H1 (cell line): ENCODE measurements at regions not wholly inside any gene's neighbourhood (a gene's known extent, or its start where the extent isn't known, plus 50 kb on each side); places are given as distances from the start of the nearest gene placed in this dataset.

Source experiments
- CHD7 ChIP-seq: fragments of 300-600 bp; sonication (generic); IDR thresholded peaks from 2 replicates; pipeline ENCODE4 v1.7.1; 2012; ENCODE audit warnings: low read length, moderate library complexity, mild to moderate bottlenecking, inconsistent platforms; ENCODE audit not compliant: insufficient replicate concordance
- CTBP2 ChIP-seq: IDR thresholded peaks from 2 replicates; pipeline ENCODE4 v1.7.0; 2011; ENCODE audit warnings: borderline replicate concordance, mild to moderate bottlenecking, moderate library complexity, mixed read lengths, low read length; ENCODE audit not compliant: insufficient read depth, insufficient read length
- CTCF ChIP-seq, 3 experiments: IDR thresholded peaks; 1 replicate in 2 of 3; 2 replicates in 1 of 3; pipeline versions ENCODE4 v1.5.1 to v1.6.1; 2011; ENCODE audit warnings: low read length in 3 of 3, mild to moderate bottlenecking in 3 of 3, inconsistent platforms in 2 of 3, low read depth in 1 of 3, moderate library complexity in 1 of 3; ENCODE audit not compliant: insufficient read depth in 1 of 3; ENCODE audit errors: control extremely low read depth in 1 of 3
- RBBP5 ChIP-seq: IDR thresholded peaks from 2 replicates; pipeline ENCODE4 v1.7.1; 2012; ENCODE audit warnings: low read depth, mild to moderate bottlenecking, inconsistent platforms, low read length, moderate library complexity, borderline replicate concordance
- SP1 ChIP-seq: IDR thresholded peaks from 2 replicates; pipeline ENCODE4 v1.6.1; 2011; ENCODE audit warnings: low read depth, low read length

GRCh38 chr14:70266157-70266556 lies 77.4 kb upstream of the SLC8A3 start (continued):
- TF ChIP-seq CHD7 (no peak), CTCF (IDR thresholded peaks at IDR 0.05; ENCODE audit: control extremely low read depth in 1 of 3, insufficient read depth in 1 of 3, low read depth in 1 of 3, low read length in 3 of 3) (no peak), SP1 (no peak), RBBP5 (no peak), CTBP2 (no peak)
